Right ventricle myocardium inferior (tissue), 1 donor: ENCODE measurements at regions not wholly inside any gene's neighbourhood (a gene's known extent, or its start where the extent isn't known, plus 50 kb on each side); places are given as distances from the start of the nearest gene placed in this dataset.

Experiments used
- ATAC-seq: fragments of 200-7000 bp; cut with Tn5 transposase; one replicate; pipeline ENCODE4 v1.9.1; 2020; ENCODE audit warnings: mild to moderate bottlenecking, moderate library complexity
- DNase-seq: peaks from one replicate; pipeline ENCODE4 v3.0.0; 2021; ENCODE audit errors: missing footprints
- intact Hi-C: fragments of 100-400 bp; cut with DNase I; formaldehyde crosslinking; loops from one replicate; pipeline ENCODE4 v1.11.0; 2022
- donor health status: DM: no; HTN: yes; CAD: no; lungs with severe emphysema.

GRCh38 chr2:16404551-16405300 is 260.9 kb downstream of the CYRIA start:
- intact Hi-C loops, result no loop called here
- DNase-seq (no peak), ATAC-seq (no peak)

DNA sequence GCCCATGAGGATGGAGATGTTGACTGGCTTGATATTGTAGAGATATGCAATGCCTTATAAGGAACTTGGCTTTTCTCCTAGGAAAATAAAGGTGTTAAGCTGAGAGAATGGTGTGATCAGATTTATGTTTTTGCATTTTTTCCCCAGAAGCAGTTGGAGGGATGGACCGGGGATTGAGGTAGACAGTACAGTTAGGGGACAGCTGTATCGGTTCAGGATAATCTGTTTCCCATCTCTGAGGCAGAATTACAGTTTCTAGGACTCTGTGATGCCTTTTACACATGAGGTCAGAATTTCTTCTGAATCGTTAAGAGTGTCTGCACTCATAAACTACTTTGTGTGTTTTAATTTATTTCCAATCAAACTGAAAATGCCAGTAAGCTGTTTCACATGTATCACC is 261.5 kb downstream of the CYRIA start:
- DNase-seq, result no peak
- intact Hi-C loops, result no loop called here
- no peak for ATAC-seq

- DNase-seq (no peak), ATAC-seq (no peak)
- intact Hi-C loops, result no loop called here
Measured at GRCh38 chr2:16402891-16403290, 262.7 kb downstream of the CYRIA start.

- intact Hi-C loops, result no loop called here
- DNase-seq (no peak), ATAC-seq (no peak)
Measured at GRCh38 chr2:16401761-16402300, 263.8 kb downstream of the CYRIA start.

DNA sequence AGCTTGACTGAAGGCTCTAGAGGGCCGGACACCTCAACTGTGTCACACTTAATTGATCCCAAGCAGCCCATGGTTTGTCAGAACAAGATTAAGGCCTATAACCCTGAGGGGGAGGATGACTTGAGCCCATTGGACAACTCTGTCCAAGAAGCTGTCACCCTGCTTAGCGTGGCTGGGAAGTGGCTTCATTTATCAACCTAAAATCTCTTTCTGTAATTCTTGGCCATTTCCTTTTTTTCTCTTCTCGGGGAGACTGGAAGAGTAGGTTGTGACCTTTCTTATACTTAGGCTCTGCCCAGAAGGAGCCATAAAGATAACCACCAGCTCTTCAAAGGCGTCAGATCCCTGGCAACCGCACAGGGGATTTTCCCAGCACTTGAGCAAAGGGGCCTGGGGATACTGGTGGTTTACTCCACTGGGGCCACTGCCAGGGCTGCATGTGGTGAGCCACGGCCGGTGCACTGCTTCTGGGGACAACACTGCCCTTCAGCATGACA is 265.5 kb downstream of the CYRIA start:
- DNase-seq (no peak), ATAC-seq (peak; percentile 69)
- intact Hi-C loops, result no loop called here

- no peak for ATAC-seq
- DNase-seq, result no peak
- intact Hi-C loops, result no loop called here
Measured at GRCh38 chr2:16398486-16399043, 267.1 kb downstream of the CYRIA start.

- no peak for DNase-seq
- no peak for ATAC-seq
- intact Hi-C loops, result no loop called here
Measured at GRCh38 chr2:16397681-16398475, 267.8 kb downstream of the CYRIA start.

DNA sequence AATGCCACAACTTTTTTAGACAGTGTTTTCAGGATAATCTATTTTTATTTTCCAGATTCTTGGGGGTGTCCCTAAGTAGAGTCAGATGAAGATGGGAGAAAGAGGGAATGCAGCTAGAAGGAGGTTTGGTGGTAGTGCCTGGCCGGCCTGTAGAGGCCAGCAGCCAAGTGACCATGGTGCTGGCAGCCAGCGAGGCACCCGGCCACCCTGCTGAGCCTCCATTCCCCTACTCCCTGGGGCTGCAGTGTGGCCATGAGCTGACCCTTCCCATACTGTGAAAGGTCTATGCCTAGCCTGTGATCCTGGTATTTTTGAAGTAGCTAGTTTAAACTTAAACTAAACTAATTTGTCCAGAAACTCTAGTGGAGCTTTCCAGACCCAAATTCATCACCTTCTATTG is 268.6 kb downstream of the CYRIA start:
- no peak for DNase-seq
- intact Hi-C loops, result no loop called here
- ATAC-seq, result no peak

DNA sequence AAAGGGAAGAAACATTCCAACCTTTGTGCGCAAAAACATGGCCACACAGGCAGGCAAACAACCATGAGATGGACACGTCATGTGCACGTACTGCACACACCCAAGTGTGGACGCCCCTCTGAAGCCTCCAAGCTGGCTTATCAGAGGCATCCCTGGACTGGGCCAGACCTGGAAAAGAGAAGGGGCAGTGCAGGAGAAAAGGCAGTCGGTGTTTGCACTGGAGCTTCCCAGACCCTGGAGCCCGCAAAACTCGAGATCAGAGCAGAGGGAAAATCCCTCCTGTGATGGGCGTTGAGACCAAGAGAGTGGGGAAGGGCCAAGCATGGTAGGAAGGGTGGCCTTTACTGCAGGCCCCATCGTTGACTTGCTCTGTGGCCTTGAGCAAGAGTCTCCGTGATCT is 269.5 kb downstream of the CYRIA start:
- no peak for DNase-seq
- ATAC-seq, result no peak
- intact Hi-C loops, result no loop called here

DNA sequence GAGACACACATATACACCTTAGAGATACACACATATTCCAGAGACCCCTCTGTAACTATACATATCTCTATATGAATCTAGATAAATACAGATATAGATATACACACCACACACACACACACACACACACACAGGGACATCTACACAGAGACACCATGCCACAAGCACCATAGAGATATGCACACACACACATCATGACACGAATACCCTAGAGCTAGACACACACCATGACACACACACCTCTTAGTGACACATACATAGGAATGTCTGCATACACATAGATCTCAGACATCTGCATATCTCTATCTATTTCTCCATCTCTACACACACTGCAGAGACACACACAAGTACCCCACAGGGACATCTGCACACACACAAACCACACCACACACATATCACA is 270.0 kb downstream of the CYRIA start:
- ATAC-seq (no peak), DNase-seq (no peak)
- intact Hi-C loops, result no loop called here

DNA sequence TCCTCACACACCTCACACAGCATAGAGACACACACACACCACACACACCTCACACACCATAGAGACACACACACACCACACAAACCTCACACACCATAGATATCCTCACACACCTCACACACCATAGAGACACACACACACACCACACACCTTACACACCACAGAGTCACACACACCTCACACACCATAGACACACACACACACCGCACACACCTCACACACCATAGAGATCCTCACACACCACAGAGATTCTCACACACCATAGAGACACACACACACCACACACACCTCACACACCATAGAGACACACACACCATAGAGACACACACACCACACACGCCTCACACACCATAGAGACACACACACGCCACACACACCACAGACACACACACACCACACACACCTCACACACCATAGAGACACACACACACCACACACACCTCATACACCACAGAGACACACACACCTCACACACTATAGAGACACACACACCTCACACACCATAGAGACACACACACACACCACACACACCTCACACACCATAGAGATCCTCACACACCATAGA is 270.6 kb downstream of the CYRIA start:
- DNase-seq (no peak), ATAC-seq (no peak)
- intact Hi-C loops, result no loop called here

DNA sequence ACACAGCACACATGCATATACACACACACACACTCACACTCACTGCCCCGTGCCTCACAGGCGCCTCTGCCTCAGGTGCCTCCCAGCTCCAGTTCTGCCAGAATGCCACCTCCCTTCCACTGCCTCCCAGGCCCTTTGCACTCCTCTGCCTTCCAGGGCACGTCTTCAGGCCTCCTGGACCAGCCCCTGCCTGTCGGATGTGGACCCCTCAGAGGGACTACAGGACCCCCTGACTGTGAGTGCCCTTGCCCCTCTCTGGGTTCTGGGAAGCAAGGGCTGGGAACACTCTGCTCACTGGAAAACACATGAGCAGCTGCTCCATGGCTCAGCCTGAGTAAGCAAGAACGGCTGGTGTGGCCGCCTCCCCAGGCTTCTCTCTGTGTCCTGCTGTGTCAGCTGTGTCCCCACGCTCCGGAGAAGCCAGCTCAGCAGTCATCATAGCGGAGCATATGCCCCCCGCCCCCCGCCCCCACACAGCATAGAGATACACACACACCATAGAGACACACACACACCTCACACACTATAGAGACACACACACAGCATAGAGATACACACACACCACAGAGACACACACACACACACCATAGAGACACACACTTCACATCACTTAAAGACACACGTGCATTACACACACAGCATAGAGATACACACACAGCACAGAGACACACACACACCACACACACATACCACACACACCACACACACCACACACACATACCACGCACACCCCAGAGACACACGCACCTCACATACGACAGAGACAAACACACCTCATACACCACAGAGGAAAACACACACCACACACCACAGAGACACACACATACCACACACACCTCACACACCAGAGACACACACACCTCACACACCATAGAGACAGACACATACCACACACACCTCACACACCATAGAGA is 271.3 kb downstream of the CYRIA start:
- DNase-seq (no peak), ATAC-seq (no peak)
- intact Hi-C loops, result no loop called here

GRCh38 chr2:16393500-16394071 is 272.0 kb downstream of the CYRIA start:
- ATAC-seq (no peak), DNase-seq (no peak)
- intact Hi-C loops, result no loop called here

GRCh38 chr2:16392647-16393499 is 272.8 kb downstream of the CYRIA start:
- intact Hi-C loops, result no loop called here
- DNase-seq (no peak), ATAC-seq (peak; percentile 7)

- intact Hi-C loops, result no loop called here
- no peak for DNase-seq
Measured at GRCh38 chr2:16391986-16392385, 273.6 kb downstream of the CYRIA start.

DNA sequence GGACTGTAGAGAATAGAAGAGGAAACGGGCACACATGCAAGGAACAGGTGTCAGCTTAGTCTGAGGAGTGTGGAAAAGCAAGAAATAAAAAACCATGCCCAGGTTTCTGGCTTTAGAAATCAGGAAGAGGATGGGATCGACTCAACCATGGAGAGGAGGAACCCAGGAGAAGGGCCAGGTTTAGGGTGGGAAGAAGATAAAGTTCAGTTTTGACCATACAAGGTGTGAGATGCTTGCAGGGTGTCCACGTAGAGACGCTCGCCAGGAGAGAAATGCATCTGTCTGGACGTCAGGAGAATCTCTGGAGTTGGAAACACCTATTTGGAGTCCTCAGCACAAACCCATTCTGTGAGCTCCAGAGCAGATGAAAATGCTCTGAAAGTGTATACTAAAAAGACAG is 275.1 kb downstream of the CYRIA start:
- ATAC-seq (no peak), DNase-seq (no peak)
- intact Hi-C loops, result no loop called here

More at GRCh38 chr2:16391986-16392385, 273.6 kb downstream of the CYRIA start:
- ATAC-seq, result no peak

GRCh38 chr2:16389611-16390010 is 276.0 kb downstream of the CYRIA start:
- ATAC-seq (no peak), DNase-seq (no peak)
- intact Hi-C loops, result no loop called here
